Stimulated activated CD8-positive, alpha-beta memory T cell treated with anti-CD3 and anti-CD28 coated beads, Interleukin-15, amount 100 ng/mL, for 1 hour (primary cell): ENCODE measurements at regions not wholly inside any gene's neighbourhood (a gene's known extent, or its start where the extent isn't known, plus 50 kb on each side); places are given as distances from the start of the nearest gene placed in this dataset.

Experiments used
- DNase-seq: peaks from one replicate; pipeline ENCODE4 v3.0.0-alpha.2; 2020; ENCODE audit warnings: low read depth

DNA sequence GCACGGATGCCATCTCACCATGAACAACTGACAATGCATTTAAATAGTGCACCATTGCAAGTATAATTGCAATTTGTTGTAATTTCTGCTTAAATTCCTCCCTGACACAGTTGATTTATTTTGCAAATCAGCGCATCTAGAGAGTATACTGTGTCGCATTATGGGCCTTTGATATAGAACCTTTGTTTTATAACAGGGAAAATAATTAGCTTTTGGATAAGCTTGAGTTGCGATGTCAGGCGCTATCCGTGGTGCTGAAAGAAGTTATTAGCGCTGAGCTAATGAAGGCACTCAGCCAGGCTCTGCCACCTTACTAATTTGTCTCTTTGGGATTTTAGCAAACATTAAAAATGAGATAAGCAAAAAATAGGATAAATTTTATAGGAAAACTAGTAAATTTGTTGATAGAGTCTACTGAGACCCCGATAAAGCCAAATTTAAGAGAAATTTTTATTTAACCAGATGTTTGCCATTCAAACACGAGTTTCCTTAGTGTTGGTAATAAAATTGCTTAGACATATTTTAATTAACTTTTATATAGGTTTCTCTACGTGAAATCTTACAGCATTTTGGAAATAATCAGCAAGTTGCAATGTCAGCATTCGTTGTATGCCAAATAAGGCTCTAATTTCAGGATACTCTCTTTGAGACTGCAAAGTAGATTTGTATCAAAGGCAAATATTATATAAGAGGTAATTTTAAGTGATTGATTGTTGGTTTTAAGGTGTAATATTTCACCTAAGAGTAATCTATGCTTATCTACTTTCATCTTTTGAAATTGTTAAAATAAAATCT lies 355.5 kb downstream of the TLR4 start:
- DNase-seq: no peak

DNA sequence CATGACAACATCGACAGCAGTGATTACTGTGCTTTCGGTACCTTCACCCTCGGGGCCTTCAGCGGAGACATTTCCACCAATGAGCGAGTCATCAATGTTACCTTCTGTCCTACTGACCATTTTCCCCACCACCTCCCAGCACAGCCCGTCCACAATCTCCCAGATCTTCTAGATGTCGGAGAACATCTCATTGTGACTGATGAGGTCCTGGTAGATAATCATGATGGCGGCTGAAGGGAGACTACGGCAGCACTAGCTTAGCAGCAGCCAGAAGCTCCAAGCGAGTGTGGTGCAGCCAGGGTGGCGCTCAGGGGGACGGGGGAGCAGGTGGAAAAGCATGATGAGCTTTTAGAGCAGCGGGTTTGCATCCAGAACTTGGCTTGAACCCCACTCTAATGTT lies 379.0 kb downstream of the TLR4 start:
- DNase-seq: no peak

DNA sequence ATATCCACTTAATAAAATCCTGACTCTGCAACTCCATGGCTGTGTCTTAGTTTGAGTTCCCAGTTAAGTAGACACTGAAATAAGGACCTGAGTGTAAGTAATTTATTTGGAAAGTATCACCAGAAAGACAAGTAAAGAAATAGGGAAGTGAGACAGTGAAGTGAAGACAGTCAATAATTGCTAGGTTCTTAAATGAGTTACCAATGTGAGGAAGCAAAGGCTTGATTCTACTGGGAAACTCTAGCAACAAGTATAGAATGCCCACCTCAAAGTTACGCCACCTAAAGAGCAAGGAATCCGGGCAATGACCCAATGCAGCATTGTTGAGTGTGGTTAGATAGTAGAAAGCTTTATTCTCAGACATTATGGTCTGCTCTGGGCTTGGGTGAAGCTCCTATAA lies 383.9 kb downstream of the TLR4 start:
- DNase-seq: no peak

DNA sequence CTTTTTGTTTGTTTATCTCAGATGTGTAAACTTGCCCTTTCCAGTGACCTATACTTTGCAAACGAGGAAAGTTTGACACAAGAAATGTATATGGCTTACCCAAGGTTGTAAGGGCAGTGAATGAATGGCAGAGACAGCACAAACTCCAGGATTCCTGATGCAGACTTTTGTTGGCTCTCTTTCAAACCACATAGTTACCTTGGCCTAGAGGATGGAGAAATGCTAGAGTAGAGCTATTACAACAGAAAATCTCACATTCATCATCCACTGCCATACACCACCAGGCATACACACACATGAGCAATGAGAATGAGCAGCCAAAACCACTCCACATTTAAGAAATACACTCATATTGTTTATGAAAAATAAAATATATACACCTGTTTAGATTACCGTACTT lies 387.0 kb downstream of the TLR4 start:
- DNase-seq: no peak

DNA sequence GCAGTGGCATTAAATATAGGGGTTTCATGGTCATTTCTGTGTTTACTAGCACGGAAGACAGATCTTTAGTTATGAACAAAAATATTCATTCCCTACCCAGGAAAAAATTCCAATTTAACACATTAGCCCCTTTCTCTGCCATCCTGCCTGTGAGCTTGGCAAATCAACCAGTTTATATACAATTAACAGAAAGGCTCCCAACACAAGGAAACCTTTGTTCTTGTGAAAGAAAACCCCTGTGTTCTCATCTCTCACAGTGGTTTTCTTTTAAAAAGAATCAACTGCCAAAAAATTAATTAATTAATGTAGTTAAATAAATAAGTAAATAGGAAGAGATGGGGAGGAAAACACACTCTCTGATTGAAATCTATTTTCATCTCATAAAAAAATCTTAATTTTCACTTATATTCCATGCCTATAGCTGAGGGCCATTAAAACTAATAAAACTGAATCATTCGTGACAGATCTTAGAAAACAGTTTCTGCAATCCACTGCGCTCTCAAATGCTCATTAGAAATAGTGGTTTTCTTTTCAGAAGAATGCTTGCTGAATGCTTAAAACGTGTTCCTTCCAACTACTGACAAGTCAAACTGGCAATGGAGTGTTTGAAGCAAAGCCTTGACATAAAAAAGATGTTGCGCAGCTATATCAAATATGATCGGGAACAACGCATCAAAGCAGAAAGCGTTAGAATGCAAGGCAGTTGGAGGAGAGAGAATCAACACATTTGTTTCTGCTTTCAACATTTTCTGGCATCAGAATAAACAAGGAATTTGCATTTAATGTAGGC lies 387.7 kb downstream of the TLR4 start:
- no peak for DNase-seq

DNA sequence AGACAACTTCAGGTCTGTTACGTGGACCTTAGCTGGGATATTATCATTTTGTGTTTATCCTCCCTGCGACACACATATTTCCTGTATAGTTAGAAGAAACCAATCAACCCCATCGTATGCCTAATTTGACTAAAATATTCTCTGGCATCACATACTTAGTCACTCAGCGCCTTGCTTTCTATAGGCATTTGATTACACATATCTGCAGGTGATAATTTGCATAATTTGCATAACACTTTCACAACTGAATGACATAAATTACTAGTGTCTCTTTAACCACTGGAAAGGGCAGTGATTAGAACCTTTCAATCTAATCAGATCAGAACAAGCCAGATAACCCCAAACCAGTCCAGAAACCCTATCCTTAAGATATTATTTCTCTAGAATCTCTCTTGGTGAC lies 390.2 kb downstream of the TLR4 start:
- DNase-seq: no peak

DNA sequence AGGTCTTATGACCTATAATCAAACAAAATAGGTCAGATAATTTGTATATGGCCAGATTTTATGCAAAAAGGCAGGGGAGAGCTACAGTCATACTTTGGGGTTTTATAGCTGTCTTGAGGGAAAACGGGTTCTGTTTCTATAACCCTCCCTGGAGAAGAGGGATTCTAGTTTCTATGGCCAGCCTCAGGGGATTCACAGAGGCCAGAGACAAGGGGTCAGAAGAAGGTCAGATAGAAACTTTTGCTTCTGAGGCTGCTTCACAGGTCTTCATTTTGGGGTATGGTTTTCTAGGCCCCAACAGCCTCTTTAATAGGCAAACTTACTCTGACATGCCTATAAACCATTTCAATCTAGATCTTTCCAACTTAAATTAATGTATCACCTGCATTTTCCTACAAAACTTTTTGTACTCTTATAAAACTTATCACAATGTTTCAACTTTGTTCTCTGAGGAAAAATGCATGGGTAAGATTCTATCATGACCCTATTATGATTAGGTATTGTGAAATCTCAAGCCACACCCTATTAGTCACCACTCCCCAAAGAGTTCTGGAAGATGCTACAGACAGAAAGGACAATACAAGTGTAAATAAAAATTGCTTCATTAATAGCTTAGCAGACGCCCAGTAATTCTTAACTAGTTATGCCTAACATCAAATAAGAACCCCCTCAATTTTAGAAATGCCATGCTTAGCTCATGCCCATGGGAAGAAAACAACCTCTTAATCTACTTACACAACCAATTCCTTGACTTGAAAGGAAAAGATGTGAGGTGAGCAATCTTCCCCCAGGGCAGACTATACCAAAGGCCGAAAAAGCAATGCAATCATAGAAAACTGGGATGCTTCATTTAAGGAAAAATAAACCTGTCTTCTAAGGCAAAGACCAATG lies 396.6 kb downstream of the TLR4 start:
- DNase-seq: no peak

DNA sequence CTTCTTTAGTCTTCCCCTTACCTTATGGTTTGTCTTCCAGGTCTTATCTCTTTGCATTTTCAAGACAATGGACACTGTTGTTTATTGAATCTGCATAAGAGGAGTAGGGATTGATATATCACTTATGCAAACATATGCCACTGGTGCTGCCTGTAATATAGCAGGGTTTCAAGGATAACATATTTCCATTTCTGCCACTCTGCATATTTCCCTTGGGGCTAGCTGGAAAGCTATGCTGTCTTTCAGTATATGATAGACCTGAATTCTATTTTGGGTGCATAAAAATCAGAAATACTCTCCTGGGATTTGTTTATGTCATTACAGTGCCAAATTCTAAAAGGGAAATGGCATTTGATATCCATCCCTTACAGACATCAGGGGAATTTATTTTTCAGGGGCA lies 400.2 kb downstream of the TLR4 start:
- DNase-seq: no peak

DNA sequence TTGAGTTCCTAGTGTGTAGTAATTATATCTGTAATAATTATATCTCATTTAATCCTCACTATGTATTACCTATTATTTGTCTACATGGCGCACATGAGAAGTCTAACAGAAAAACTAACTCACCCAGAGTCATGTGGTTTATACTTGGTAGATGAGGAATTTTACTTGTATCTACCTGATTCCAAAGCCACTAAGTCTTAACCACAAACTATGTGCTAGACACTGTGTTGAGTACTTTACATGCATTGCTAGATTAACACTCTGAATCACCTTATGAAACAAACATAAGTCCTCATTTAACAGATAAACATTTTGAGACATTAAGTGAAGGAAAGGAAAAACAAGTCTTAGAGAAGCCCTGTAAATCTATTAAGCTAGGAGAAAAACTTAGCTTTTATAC lies 404.8 kb downstream of the TLR4 start:
- no peak for DNase-seq

DNA sequence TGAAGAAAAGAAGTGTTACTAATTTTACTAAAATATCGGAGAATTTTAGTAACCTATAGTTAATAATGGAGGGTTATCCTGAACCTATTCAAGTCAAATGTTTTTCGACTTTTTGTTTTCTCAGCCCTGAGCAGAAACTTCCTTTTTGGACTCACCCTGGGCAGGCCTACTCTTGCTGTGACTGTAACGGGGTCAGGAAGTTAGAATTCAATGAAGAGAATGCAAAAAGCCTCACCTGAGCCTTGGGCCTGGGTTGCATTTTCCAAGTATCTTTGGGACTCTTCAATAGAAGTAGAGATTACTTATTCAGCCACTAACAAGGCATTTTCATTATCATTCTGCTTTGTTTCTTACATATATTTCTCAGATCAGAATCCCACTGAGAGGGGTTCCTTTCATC lies 405.3 kb downstream of the TLR4 start:
- DNase-seq: no peak

DNA sequence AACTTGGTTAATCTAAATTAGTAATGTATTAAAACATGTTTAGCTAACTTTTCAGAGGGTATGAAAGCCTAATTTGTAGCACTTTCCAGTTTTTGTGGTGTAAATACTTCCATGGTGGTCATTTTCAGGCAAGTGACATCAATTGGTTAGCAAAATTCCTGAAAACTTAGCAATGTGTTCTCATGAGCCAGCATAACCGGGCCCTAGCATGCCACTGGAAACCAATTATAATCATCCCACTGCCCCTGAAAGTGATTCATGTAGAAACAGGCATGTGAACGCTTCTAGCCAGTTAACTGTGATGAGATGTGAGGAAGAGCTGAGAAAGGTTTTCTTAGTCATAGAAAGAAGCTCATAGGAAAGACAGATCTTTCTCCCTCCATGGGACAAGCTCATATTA lies 417.2 kb downstream of the TLR4 start:
- DNase-seq: no peak

DNA sequence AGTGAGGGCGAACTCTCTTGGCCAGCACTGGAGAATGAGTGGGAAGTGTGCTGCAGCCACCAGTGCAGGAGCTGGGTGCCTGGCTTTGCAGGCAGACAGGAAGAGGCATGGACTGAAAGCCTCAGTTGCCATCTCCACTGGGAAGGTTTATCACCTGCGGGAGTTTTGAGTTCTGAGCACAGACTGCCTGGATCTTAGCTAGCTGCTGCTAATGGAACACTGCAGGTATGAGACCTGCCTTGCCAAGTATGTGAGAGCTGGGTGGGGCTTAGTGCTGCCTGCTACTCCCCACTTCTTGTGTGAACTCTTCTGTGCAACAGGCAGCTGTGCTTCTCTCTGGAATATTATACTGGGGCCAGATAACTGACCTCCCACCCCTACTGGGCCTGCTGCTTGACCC lies 424.1 kb downstream of the TLR4 start:
- DNase-seq: no peak

DNA sequence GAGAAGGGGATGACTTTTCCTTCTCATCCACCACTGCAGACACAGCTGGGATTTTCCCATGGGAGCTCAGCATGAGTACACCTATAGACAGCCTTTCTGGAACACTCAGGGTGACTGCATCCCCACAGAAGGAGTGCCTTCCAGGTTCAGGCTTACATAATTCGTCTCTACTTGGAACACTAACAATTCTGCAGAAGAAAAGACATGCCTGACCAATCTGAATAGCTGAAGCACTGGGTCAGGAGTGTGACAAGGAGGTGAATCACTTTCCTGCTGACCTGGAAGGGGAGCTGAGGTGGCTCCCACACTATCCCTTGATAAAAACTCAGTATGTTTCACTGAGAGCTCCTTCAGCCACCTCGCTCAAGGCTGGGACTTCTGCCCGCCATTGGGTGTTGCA lies 425.3 kb downstream of the TLR4 start:
- no peak for DNase-seq

DNA sequence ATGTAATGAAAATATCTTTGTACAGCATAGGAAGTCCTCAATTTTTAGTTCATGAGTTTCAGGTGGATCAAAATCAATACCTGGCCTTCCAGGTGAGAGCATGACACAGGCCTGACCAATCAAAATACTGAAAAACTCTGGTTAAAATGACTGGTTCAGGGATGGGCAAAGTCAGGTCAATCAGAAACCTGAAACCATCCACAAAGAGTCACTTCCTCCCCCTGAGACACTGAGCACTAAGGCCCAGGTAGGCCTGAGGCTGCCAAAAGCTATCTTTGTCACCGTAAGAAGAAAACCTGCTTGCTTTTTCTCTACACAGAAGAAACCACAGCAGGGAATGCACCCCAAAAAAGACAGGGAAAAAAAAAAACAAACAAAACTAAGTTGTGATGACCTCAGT lies 444.8 kb downstream of the TLR4 start:
- no peak for DNase-seq

DNA sequence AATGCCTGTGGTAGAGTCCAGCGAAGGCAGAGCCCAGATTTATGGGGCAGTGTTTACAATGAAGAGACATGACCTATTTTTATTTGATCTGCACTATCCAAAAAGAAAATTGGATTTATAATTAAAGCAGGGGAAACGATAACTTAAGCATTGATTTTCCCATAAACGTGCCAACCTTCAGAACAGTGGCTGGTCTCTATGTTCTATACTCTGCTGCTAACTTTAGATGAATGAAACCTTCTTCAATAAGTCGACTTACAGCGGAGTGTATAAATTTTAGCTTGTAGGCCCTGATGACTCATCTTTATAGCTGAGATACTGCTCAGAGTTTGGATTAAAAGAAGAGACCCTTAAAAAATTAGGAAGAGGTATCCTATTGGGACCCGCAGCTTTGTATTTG lies 452.6 kb downstream of the TLR4 start:
- no peak for DNase-seq

DNA sequence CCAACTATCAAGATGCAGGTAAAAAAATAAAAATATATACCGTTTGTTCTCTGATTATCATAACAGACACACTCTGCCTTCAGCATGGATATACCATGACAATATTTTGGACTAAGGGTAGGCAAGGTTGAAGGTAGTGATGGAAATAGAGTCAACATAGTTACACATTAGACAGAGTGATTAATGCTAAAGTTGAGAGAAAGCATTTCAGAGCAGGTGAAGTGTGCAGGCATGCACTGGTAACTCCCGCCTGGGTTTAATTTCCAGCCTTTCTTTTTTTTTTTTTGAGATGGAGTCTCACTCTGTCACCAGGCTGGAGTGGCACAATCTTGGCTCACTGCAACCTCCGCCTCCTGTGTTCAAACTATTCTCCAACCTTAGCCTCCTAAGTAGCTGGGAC lies 458.5 kb downstream of the TLR4 start:
- no peak for DNase-seq

DNA sequence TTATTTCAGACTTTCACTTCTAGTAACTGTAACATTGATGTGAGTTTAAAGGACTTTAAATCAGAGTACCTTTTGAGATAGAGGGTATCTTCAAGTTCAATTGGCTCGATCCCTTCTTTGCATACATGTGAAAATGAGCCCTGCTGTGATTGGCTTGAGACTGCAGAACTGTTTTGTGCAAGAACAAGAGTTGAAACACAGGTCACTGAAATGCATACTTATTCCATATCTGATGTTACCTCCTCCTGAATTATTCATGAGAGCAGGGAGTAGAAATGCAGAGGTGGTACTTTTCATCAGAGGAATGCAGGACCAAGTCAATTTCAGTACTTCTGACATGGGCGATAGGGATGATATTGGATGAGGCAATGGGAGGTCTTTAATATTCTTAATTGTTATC lies 459.5 kb downstream of the TLR4 start:
- no peak for DNase-seq

DNA sequence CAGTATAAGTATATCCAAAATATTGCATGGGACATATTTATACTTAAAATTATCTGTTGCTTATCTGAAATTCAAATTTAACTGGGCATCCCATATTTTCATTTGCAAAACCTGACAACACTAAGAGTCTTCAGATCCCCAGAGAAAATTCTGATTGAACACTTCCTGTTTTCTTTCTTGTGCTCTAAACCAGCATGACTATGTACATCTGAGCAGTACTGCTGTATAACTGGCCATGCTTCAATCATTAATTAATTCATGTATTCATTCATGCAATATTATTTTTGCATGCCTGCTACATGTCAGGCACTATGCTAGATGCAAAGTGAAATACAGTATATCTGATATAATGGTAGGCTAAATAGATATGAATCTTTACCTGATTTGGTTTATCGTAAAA lies 461.2 kb downstream of the TLR4 start:
- DNase-seq: no peak

DNA sequence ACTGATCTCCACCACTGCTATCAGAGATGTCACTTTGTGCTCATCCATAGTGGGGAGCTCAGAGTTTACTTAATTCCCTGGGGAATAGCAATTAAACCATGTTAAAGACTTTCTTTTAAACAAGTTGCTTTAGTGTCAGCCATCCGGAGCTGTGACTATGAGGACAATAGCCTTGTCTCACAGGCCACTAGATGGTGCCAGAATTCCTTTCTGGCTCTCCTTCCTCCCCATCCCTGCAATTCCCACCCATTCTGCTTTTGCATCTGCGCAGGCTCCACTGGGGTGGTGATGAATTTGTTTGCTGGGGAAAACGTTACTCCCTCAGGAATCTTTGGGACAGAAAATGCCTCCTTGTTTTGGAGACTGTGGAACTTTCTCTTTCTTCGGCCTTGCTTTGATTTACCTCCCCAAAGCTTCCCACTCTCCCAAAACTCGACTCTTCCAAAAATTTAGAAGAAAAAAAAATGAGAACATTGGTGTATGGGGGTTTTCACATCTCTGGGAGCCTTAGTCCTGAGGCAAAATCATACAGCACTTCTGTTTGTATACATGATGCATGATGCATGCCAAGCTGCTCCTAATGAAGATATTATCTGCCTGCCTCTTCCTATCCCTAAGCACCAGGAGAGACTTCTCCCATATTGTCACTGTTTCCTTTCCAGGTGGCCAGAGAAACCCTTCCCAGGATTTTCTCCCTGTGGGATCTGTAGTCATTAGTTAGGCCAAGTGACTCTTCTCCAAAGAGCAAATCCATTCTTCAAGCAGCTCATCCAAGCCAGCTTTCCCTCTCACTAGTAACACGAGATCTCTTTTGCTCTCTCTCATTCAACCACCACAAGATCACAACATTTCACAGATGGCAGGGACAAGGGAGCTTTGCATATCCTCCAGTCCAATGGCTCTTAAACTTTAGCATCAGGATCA lies 466.1 kb downstream of the TLR4 start:
- no peak for DNase-seq

DNA sequence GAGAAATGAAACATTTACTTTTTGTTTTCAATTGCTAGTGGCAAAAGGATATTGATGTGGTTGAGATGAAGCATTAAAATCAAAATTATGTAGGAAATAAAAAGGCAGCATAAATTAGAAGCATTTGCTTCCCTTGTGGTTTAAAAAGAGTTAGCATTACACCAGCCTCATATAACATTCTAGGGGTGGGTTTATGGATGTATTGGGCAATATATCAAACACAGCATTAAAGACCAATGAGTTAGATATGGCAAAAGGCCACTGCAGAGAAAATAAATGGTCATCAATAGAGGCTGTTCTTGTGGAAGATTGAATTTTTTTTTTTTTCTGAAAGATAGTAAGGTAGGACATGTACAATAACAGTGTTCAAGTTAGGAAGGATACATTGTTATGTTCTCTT lies 473.0 kb downstream of the TLR4 start:
- DNase-seq: no peak

DNA sequence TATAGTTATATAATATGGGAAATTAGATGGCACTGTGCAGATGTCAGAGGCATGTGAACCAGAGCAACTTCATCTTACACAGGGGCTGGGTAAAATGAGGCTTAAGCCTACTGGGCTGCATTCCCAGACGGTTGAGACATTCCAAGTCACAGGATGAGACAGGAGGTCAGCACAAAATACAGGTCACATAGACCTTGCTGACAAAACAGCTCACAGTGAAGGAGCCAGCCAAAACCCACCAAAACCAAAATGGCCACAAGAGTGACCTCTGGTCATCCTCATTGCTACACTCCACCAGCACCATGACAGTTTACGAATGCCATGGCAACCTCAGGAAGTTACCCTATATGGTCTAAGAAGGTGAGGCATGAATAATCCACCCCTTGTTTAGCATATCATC lies 479.4 kb downstream of the TLR4 start:
- DNase-seq: no peak

DNA sequence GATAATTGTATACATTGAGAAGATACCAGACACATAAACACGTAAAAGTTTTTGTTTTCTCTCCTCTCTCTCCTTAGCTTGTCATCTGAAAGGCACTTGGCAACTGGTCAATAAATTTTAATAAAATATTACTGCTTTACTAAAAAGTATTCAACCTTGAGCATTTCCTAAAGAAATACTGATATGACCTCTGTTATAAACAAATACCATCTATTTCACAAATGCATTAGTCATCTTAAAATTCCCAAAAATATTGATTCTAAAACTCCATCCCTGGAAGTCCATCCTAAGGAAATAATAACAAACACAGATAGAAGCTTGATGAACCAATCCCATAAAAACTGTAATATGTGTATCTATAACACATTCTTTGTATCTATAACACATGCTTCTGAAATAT lies 483.2 kb downstream of the TLR4 start:
- DNase-seq: no peak
